ENCODE measurements at regions not wholly inside any gene's neighbourhood (a gene's known extent, or its start where the extent isn't known, plus 50 kb on each side); places are given as distances from the start of the nearest gene placed in this dataset.

DNA sequence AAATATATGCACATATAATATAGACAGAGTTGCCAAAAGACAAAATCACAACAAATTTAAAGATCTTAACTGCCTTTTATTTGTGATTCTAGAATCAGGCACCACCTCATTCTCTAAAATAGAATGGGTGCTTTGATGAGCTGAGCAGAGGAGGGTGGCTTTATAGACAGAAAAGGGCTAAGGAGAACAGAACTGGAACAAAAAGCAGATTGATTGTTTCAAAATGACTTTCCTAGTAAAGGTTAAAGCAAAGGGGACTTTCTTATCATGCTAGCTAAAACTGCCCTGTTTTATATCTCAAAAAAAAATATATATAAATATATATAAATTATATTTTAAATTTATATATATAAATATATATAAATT, 287.6 kb downstream of the FAT3 start:
- Histone ChIP-seq H3K79me1 (ENCODE audit: low read depth, low read length) (no peaks in the 10 kb centered on the region), H4K91ac (replicated peaks; ENCODE audit: insufficient read length, low read length) (no peak overlapping the region), H3K9me3 (ENCODE audit: insufficient read depth in 2 of 2, low read depth in 1 of 2, low read length in 1 of 2) (no peaks in the 10 kb centered on the region), H3K4me1 (replicated peaks in 1 of 4; ENCODE audit: control insufficient read depth in 3 of 4, insufficient read depth in 4 of 4, low read length in 3 of 4) (peaks cover 0 to 14% (median 8%) of the 10 kb centered on the region in 4 experiments; a peak in 4 of 7 replicates), H2AFZ (ENCODE audit: low read length) (no peak overlapping the region), H4K20me1 (replicated peaks in 1 of 2; ENCODE audit: control insufficient read depth in 1 of 2, insufficient read depth in 2 of 2, low read length in 2 of 2) (no peaks in the 10 kb centered on the region), H3K4me3 (ENCODE audit: extremely low read depth in 1 of 4, insufficient read depth in 2 of 4, low read depth in 3 of 4, low read length in 4 of 4) (no peak overlapping the region), H3K9ac (replicated peaks in 1 of 4; ENCODE audit: extremely low read depth in 1 of 4, low read depth in 3 of 4, low read length in 3 of 4) (no peak overlapping the region), H2BK5ac (ENCODE audit: low read depth, low read length) (no peak overlapping the region), H2BK12ac (ENCODE audit: low read depth, low read length) (no peak overlapping the region), H2BK20ac (ENCODE audit: low read length) (no peak overlapping the region), H3K14ac (ENCODE audit: insufficient read length) (no peak overlapping the region), H3K23me2 (ENCODE audit: low read depth, low read length) (no peaks in the 10 kb centered on the region), H2BK15ac (ENCODE audit: low read length) (no peak overlapping the region), H4K5ac (ENCODE audit: insufficient read length, low read depth, low read length) (peak overlapping the region; percentile 69), H3K23ac (ENCODE audit: insufficient read length) (no peak overlapping the region), H4K8ac (ENCODE audit: extremely low read depth, insufficient read depth, low read length) (no peak overlapping the region), H3K4ac (replicated peaks; ENCODE audit: insufficient read length, low read depth, low read length) (no peak overlapping the region), H2AK5ac (ENCODE audit: low read depth, low read length) (no peak overlapping the region), H3K27me3 (replicated peaks in 1 of 4; ENCODE audit: control insufficient read depth in 3 of 4, extremely low read depth in 1 of 4, insufficient read depth in 3 of 4, low read length in 3 of 4) (no peaks in the 10 kb centered on the region), H2BK120ac (replicated peaks; ENCODE audit: low read depth, low read length) (no peak overlapping the region), H3K56ac (replicated peaks; ENCODE audit: insufficient read length, low read depth, low read length) (no peak overlapping the region), H3K4me2 (ENCODE audit: insufficient read depth in 1 of 2, low read depth in 2 of 2, low read length in 2 of 2) (peak overlapping the region in 1 of 2 experiments; percentile 61; a peak in 2 of 4 replicates), H3K79me2 (ENCODE audit: control insufficient read depth in 1 of 2, insufficient read depth in 2 of 2, low read length in 2 of 2) (0 out of 4 replicates have a peak, but pooled peaks cover 0 to 3% of the 10 kb centered on the region in 2 experiments), H3K36me3 (ENCODE audit: control insufficient read depth in 2 of 4, insufficient read depth in 4 of 4, low read length in 3 of 4) (no peaks in the 10 kb centered on the region), H3K18ac (ENCODE audit: extremely low read depth, low read length) (no peak overlapping the region), H3K27ac (ENCODE audit: low read depth, low read length) (no peak overlapping the region)
- DNase-seq (ENCODE audit: low read depth in 1 of 2, low spot score in 2 of 2): no peak
- ChIA-PET POLR2A (ENCODE audit: partially characterized antibody) (interaction anchor here (1.0 kb wide), 1 partner anchor 18 kb away, joined by 4 read pairs; no protein-coding TSS in a partner anchor), CTCF (ENCODE audit: partially characterized antibody) (interaction anchor here (1.3 kb wide), 1 partner anchor 19 kb away, joined by 3 read pairs; no protein-coding TSS in a partner anchor)
- TF ChIP-seq HDAC2 (IDR thresholded peaks at IDR 0.05; ENCODE audit: borderline replicate concordance in 1 of 2, low read depth in 2 of 2, low read length in 2 of 2): no peak
- TF ChIP-seq CEBPB (IDR thresholded peaks at IDR 0.05; ENCODE audit: low read depth, low read length): no peak
- no peak for TF ChIP-seq CBX8 (IDR thresholded peaks at IDR 0.05; ENCODE audit: borderline replicate concordance, low read depth, low read length)
- TF ChIP-seq RNF2 (IDR thresholded peaks at IDR 0.05; ENCODE audit: borderline replicate concordance, low read depth, low read length, missing control alignments, poor library complexity, severe bottlenecking): no peak
- TF ChIP-seq SIN3A (conservative IDR thresholded peaks at IDR 0.05 in 1 of 2, IDR thresholded peaks at IDR 0.05 in 1 of 2; ENCODE audit: low read depth in 1 of 2, low read length in 2 of 2): no peak
- TF ChIP-seq CTBP2 (IDR thresholded peaks at IDR 0.05; ENCODE audit: borderline replicate concordance, insufficient read depth, insufficient read length, low read length): no peak
- no peak for FAIRE-seq
